GM23338 (cell line): ENCODE measurements at regions not wholly inside any gene's neighbourhood (a gene's known extent, or its start where the extent isn't known, plus 50 kb on each side); places are given as distances from the start of the nearest gene placed in this dataset.

Experiments used
- ATAC-seq: fragments of 200-7000 bp; cut with Tn5 transposase; 3 replicates; pipeline ENCODE4 v1.9.1; 2020
- DNase-seq: peaks from one replicate; pipeline ENCODE4 v3.0.0-alpha.2; 2015; ENCODE audit warnings: low spot score
- H2AFZ ChIP-seq: fragments of 200-600 bp; sonication (generic); 2 replicates; pipeline ENCODE4 v1.8.0; 2016; ENCODE audit warnings: antibody characterized with exemption, mild to moderate bottlenecking, moderate library complexity
- H3F3A ChIP-seq: fragments of 200-600 bp; sonication (generic); replicated peaks from 2 replicates; pipeline ENCODE4 v1.8.0; 2017; ENCODE audit warnings: antibody characterized with exemption, mixed run types, low read depth
- H3K27ac ChIP-seq: fragments of 200-600 bp; sonication (generic); 2 replicates; pipeline ENCODE4 v1.6.1; 2016; ENCODE audit warnings: low read depth
- H3K27me3 ChIP-seq: fragments of 200-600 bp; sonication (generic); 2 replicates; pipeline ENCODE4 v1.8.0; 2016; ENCODE audit warnings: mild to moderate bottlenecking, mixed run types, moderate library complexity; ENCODE audit not compliant: insufficient read depth
- H3K36me3 ChIP-seq: fragments of 200-600 bp; sonication (generic); 2 replicates; pipeline ENCODE4 v1.8.0; 2016; ENCODE audit warnings: mild to moderate bottlenecking; ENCODE audit not compliant: insufficient read depth
- H3K4me1 ChIP-seq: fragments of 200-600 bp; sonication (generic); 2 replicates; pipeline ENCODE4 v1.8.0; 2016; ENCODE audit warnings: mild to moderate bottlenecking, moderate library complexity; ENCODE audit not compliant: insufficient read depth
- H3K4me2 ChIP-seq: fragments of 200-600 bp; sonication (generic); 2 replicates; pipeline ENCODE4 v1.7.1; 2017; ENCODE audit warnings: mixed run types
- H3K4me3 ChIP-seq: fragments of 200-600 bp; sonication (generic); 2 replicates; pipeline ENCODE4 v1.6.1; 2016; ENCODE audit warnings: mixed run types
- H3K79me2 ChIP-seq: fragments of 200-600 bp; sonication (generic); replicated peaks from 2 replicates; pipeline ENCODE4 v1.8.0; 2017; ENCODE audit warnings: mild to moderate bottlenecking; ENCODE audit not compliant: insufficient read depth
- H3K9me2 ChIP-seq: fragments of 200-600 bp; sonication (generic); 2 replicates; pipeline ENCODE4 v1.8.0; 2017; ENCODE audit not compliant: insufficient read depth
- H4K20me1 ChIP-seq: fragments of 200-600 bp; sonication (generic); replicated peaks from 2 replicates; pipeline ENCODE4 v1.8.0; 2017; ENCODE audit warnings: mild to moderate bottlenecking; ENCODE audit not compliant: insufficient read depth
- H3K27ac Mint-ChIP-seq: 2 replicates; pipeline ENCODE4 v1.8.0; 2020; ENCODE audit warnings: inconsistent platforms, mild to moderate bottlenecking, moderate library complexity, mixed read lengths
- H3K27me3 Mint-ChIP-seq: 3 replicates; pipeline ENCODE4 v1.8.0; 2022; ENCODE audit warnings: low read depth, mild to moderate bottlenecking, moderate library complexity, mixed read lengths, inconsistent platforms; ENCODE audit not compliant: insufficient read depth, poor library complexity
- H3K36me3 Mint-ChIP-seq: 3 replicates; pipeline ENCODE4 v1.8.0; 2021; ENCODE audit warnings: low read depth, mild to moderate bottlenecking, inconsistent platforms, moderate library complexity, mixed read lengths
- H3K4me1 Mint-ChIP-seq: 3 replicates; pipeline ENCODE4 v1.8.0; 2020; ENCODE audit warnings: mild to moderate bottlenecking, inconsistent platforms, mixed read lengths
- H3K4me3 Mint-ChIP-seq: 3 replicates; pipeline ENCODE4 v1.8.0; 2021; ENCODE audit warnings: moderate library complexity, mild to moderate bottlenecking, inconsistent platforms, mixed read lengths
- H3K9me3 Mint-ChIP-seq: 3 replicates; pipeline ENCODE4 v1.8.0; 2020; ENCODE audit warnings: moderate library complexity, mild to moderate bottlenecking, inconsistent platforms, mixed read lengths
- CREB1 ChIP-seq: fragments of 250-450 bp; sonication (Bioruptor Pico); IDR thresholded peaks from 2 replicates; pipeline ENCODE4 v1.5.0; 2020; ENCODE audit warnings: low read depth, mild to moderate bottlenecking, moderate library complexity
- CTCF ChIP-seq, 2 experiments: fragments of 200-600 bp in 1 of 2; sonication (generic) in 1 of 2; conservative IDR thresholded peaks; 2 replicates each; pipeline versions ENCODE4 v1.5.1 to v1.6.1; 2016 to 2017; ENCODE audit warnings: antibody characterized with exemption in 2 of 2, low read depth in 2 of 2, mild to moderate bottlenecking in 2 of 2, moderate library complexity in 1 of 2
- EZH2 ChIP-seq: fragments of 200-600 bp; sonication (generic); IDR thresholded peaks from one replicate; pipeline ENCODE4 v1.8.0; 2017; ENCODE audit warnings: antibody characterized with exemption, mild to moderate bottlenecking, low read depth; ENCODE audit not compliant: unreplicated experiment
- EZH2phosphoT487 ChIP-seq: fragments of 200-600 bp; sonication (generic); IDR thresholded peaks from one replicate; pipeline ENCODE4 v1.8.1; 2018; ENCODE audit warnings: antibody characterized with exemption; ENCODE audit not compliant: unreplicated experiment
- JUNB ChIP-seq: IDR thresholded peaks from one replicate; pipeline ENCODE4 v1.6.1; 2016; ENCODE audit warnings: antibody characterized with exemption; ENCODE audit not compliant: unreplicated experiment
- NANOG ChIP-seq: IDR thresholded peaks from 2 replicates; pipeline ENCODE4 v1.6.1; 2016; ENCODE audit warnings: antibody characterized with exemption, borderline replicate concordance
- POLR2AphosphoS5 ChIP-seq: IDR thresholded peaks from 2 replicates; pipeline ENCODE4 v1.6.1; 2016; ENCODE audit warnings: antibody characterized with exemption, low read depth
- STAT1 ChIP-seq: IDR thresholded peaks from one replicate; pipeline ENCODE4 v1.6.1; 2016; ENCODE audit warnings: antibody characterized with exemption; ENCODE audit not compliant: unreplicated experiment
- ZNF114 ChIP-seq: fragments of 250-450 bp; sonication (Bioruptor Pico); IDR thresholded peaks from 2 replicates; pipeline ENCODE4 v1.5.0; 2020; ENCODE audit warnings: mild to moderate bottlenecking, moderate library complexity
- ZNF331 ChIP-seq: fragments of 250-450 bp; sonication (Bioruptor Pico); IDR thresholded peaks from 2 replicates; pipeline ENCODE4 v1.5.0; 2020; ENCODE audit warnings: low read depth, mild to moderate bottlenecking, moderate library complexity
- TF ChIP-seq, protein P1 (sequence below): fragments of 250-450 bp; sonication (Bioruptor Pico); IDR thresholded peaks from 2 replicates; pipeline ENCODE4 v1.5.0; 2020; ENCODE audit warnings: mild to moderate bottlenecking, moderate library complexity
- TF ChIP-seq, protein P2 (sequence below): IDR thresholded peaks from 2 replicates; pipeline ENCODE4 v1.6.1; 2016; ENCODE audit warnings: antibody characterized with exemption
- TF ChIP-seq, protein P3 (sequence below): IDR thresholded peaks from one replicate; pipeline ENCODE4 v1.6.1; 2018; ENCODE audit warnings: antibody characterized with exemption; ENCODE audit not compliant: unreplicated experiment

DNA sequence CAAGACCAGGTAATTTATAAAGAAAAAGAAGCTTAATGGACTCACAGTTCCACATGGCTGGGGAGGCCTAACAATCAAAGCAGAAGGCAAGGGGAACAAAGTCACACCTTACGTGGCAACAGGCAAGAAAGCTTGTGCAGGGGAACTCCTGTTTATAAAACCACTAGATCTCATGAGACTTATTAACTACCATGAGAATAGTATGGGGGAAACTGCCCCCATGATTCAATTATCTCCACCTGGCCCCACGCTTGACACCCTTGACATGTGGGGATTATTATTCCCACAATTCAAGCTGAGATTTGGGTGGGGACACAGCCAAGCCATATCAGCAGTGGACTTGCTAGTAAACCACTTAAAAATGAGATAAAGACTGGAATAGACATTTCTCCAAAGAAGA is 451.7 kb downstream of the DNAJB9 start:
- Histone ChIP-seq H3K36me3 (no peaks in the 10 kb centered on the region), H3K4me2 (no peak overlapping the region), H2AFZ (no peak overlapping the region), H4K20me1 (no peaks in the 10 kb centered on the region), H3K27ac (no peak overlapping the region), H3K4me3 (no peak overlapping the region), H3K9me2 (no peaks in the 10 kb centered on the region), H3K27me3 (no peaks in the 10 kb centered on the region), H3F3A (no peaks in the 10 kb centered on the region), H3K4me1 (no peaks in the 10 kb centered on the region), H3K79me2 (no peaks in the 10 kb centered on the region)
- no peaks in the 10 kb centered on the region for H3K4me1 Mint-ChIP-seq
- no peaks in the 10 kb centered on the region; the same call in 2 of the 3 replicates for H3K9me3 Mint-ChIP-seq
- no peak for DNase-seq
- H3K4me3 Mint-ChIP-seq, result no peak overlapping the region
- no peak overlapping the region for H3K27ac Mint-ChIP-seq
- TF ChIP-seq ZNF331 (CRISPR knock-in tag), result no peak
- no peak for TF ChIP-seq JUNB
- no peak for TF ChIP-seq CREB1
- TF ChIP-seq, protein P1, sequence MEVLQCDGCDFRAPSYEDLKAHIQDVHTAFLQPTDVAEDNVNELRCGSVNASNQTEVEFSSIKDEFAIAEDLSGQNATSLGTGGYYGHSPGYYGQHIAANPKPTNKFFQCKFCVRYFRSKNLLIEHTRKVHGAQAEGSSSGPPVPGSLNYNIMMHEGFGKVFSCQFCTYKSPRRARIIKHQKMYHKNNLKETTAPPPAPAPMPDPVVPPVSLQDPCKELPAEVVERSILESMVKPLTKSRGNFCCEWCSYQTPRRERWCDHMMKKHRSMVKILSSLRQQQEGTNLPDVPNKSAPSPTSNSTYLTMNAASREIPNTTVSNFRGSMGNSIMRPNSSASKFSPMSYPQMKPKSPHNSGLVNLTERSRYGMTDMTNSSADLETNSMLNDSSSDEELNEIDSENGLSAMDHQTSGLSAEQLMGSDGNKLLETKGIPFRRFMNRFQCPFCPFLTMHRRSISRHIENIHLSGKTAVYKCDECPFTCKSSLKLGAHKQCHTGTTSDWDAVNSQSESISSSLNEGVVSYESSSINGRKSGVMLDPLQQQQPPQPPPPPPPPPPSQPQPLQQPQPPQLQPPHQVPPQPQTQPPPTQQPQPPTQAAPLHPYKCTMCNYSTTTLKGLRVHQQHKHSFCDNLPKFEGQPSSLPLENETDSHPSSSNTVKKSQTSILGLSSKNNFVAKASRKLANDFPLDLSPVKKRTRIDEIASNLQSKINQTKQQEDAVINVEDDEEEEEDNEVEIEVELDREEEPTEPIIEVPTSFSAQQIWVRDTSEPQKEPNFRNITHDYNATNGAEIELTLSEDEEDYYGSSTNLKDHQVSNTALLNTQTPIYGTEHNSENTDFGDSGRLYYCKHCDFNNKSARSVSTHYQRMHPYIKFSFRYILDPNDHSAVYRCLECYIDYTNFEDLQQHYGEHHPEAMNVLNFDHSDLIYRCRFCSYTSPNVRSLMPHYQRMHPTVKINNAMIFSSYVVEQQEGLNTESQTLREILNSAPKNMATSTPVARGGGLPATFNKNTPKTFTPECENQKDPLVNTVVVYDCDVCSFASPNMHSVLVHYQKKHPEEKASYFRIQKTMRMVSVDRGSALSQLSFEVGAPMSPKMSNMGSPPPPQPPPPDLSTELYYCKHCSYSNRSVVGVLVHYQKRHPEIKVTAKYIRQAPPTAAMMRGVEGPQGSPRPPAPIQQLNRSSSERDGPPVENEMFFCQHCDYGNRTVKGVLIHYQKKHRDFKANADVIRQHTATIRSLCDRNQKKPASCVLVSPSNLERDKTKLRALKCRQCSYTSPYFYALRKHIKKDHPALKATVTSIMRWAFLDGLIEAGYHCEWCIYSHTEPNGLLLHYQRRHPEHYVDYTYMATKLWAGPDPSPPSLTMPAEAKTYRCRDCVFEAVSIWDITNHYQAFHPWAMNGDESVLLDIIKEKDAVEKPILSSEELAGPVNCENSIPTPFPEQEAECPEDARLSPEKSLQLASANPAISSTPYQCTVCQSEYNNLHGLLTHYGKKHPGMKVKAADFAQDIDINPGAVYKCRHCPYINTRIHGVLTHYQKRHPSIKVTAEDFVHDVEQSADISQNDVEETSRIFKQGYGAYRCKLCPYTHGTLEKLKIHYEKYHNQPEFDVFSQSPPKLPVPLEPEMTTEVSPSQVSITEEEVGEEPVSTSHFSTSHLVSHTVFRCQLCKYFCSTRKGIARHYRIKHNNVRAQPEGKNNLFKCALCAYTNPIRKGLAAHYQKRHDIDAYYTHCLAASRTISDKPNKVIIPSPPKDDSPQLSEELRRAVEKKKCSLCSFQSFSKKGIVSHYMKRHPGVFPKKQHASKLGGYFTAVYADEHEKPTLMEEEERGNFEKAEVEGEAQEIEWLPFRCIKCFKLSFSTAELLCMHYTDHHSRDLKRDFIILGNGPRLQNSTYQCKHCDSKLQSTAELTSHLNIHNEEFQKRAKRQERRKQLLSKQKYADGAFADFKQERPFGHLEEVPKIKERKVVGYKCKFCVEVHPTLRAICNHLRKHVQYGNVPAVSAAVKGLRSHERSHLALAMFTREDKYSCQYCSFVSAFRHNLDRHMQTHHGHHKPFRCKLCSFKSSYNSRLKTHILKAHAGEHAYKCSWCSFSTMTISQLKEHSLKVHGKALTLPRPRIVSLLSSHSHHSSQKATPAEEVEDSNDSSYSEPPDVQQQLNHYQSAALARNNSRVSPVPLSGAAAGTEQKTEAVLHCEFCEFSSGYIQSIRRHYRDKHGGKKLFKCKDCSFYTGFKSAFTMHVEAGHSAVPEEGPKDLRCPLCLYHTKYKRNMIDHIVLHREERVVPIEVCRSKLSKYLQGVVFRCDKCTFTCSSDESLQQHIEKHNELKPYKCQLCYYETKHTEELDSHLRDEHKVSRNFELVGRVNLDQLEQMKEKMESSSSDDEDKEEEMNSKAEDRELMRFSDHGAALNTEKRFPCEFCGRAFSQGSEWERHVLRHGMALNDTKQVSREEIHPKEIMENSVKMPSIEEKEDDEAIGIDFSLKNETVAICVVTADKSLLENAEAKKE (CRISPR knock-in tag), result no peak
- TF ChIP-seq STAT1, result no peak
- TF ChIP-seq, protein P2, sequence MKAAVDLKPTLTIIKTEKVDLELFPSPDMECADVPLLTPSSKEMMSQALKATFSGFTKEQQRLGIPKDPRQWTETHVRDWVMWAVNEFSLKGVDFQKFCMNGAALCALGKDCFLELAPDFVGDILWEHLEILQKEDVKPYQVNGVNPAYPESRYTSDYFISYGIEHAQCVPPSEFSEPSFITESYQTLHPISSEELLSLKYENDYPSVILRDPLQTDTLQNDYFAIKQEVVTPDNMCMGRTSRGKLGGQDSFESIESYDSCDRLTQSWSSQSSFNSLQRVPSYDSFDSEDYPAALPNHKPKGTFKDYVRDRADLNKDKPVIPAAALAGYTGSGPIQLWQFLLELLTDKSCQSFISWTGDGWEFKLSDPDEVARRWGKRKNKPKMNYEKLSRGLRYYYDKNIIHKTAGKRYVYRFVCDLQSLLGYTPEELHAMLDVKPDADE, result no peak
- TF ChIP-seq, protein P3, sequence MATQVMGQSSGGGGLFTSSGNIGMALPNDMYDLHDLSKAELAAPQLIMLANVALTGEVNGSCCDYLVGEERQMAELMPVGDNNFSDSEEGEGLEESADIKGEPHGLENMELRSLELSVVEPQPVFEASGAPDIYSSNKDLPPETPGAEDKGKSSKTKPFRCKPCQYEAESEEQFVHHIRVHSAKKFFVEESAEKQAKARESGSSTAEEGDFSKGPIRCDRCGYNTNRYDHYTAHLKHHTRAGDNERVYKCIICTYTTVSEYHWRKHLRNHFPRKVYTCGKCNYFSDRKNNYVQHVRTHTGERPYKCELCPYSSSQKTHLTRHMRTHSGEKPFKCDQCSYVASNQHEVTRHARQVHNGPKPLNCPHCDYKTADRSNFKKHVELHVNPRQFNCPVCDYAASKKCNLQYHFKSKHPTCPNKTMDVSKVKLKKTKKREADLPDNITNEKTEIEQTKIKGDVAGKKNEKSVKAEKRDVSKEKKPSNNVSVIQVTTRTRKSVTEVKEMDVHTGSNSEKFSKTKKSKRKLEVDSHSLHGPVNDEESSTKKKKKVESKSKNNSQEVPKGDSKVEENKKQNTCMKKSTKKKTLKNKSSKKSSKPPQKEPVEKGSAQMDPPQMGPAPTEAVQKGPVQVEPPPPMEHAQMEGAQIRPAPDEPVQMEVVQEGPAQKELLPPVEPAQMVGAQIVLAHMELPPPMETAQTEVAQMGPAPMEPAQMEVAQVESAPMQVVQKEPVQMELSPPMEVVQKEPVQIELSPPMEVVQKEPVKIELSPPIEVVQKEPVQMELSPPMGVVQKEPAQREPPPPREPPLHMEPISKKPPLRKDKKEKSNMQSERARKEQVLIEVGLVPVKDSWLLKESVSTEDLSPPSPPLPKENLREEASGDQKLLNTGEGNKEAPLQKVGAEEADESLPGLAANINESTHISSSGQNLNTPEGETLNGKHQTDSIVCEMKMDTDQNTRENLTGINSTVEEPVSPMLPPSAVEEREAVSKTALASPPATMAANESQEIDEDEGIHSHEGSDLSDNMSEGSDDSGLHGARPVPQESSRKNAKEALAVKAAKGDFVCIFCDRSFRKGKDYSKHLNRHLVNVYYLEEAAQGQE, result no peak
- no peak for TF ChIP-seq EZH2phosphoT487
- TF ChIP-seq POLR2AphosphoS5, result no peak
- TF ChIP-seq ZNF114, result no peak
- TF ChIP-seq NANOG, result no peak
- TF ChIP-seq EZH2, result no peak
- TF ChIP-seq CTCF (conservative IDR thresholded peaks at IDR 0.05; ENCODE audit: low read depth in 2 of 2), result no peak
- no peaks in the 10 kb centered on the region for H3K27me3 Mint-ChIP-seq
- no peak for ATAC-seq
- no peaks in the 10 kb centered on the region for H3K36me3 Mint-ChIP-seq
